Stimulated activated naive CD4-positive, alpha-beta T cell treated with Interleukin-2 at 50 U/mL for 16 hours (primary cell): ENCODE measurements at regions not wholly inside any gene's neighbourhood (a gene's known extent, or its start where the extent isn't known, plus 50 kb on each side); places are given as distances from the start of the nearest gene placed in this dataset.
A peak's percentile ranks its signal among the peaks of the same experiment; 100 is the strongest.

Experiments used
- DNase-seq: peaks from one replicate; lab custom pipeline; 2025; lab: John Stamatoyannopoulos, UW

DNA sequence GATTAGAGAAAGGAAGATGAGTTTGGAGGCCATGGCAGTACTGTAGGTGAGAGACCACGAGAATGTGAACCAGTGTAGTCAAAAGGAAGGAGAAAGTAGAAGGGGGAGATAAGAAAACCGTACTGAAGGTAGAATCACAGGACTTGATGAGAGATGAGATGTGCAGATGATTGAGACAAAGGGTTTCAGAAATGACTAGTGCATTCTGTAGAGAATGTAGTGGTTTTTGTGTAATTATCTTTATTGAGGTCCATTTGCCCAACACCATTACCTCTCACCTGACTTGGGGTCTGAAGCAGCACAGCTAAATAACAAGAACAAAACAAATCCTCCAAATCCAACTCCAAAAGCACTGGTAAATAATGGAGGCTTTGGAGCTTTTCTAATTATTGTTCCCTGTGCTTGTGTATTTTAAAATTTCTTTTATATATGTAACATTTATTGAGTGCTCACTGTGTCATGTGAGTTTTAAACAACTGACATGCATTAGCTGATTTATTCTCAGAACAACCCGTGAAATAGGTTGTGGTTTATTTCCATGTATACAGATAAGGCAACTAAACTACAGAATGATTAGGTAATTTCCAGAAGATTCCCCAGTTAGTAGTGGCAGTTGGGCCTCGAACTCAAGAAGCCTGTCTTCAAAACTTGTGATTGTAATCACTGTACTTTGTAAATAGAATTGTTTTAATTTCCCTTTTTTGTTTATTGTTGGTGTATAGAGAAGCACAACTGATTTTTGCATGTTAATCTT lies 390.0 kb downstream of the AEBP2 start:
- no peak for DNase-seq

DNA sequence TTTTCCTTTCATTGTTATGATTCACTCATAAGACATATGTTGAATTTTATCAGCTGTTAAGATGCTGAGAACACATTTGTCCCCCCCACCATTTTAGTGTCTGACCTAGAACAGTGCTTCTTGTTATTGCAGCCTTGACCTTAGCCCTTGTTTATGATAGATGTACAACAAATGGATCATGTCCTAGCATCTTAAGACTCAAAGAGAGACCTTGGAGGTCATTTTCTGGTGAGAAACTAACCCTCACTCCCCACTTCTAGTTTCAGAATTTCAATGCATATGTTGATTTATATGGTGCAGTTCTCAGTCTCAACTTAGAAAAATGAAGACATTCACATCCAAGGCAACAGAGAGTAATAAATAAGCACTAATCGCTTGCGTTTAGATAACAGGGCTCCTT lies 391.2 kb downstream of the AEBP2 start:
- no peak for DNase-seq

DNA sequence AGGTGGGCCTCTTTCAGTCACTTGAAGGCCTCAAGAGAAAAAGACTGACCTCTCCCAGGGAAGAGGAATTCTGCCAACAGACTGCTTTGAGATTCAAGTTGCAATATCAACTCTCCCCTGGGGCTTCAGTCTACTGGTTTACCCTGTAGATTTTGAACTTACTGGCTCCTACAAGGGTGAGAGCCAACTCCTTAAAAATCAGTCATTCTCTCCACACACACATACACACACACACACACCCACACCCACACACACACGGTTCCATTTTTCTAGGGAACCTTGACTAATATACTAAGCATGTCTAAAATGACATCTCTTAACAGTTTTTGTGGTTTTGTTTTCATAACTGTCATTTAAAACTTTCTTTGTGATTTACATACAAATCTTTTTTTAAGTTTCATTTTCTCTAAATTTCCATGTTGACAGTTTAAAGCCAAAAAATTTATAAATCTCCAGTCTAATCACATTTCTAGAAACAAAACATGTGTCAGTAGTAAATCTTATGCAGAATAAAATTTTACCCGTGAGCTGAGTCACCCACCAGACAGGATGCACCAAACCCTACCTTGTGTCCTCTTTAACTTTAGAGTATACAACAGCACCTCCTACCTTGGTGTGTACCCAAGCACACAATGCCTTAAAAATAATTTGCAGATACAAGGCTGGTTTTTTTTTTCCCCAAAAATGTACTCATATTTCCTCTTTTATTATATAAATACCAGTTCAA lies 394.6 kb downstream of the AEBP2 start:
- DNase-seq: peak; percentile 22

DNA sequence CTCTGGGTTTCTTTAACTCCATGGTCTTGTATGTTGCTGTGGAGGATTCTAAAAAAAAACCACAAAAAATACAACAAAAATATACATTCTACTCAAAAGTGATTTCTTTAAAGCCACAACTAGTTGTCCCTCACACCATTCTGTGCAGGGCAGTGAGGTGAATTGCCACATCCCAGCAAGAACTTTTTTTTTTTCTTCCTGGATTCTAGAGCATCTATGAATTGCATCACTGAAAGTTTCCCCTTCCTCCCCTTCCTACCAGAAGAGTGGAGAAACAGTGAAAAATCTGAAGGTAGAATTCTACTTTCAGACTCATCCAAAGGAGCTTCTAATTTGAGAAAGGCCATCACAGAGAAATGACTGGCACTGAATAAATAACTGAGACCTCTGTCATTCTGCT lies 395.3 kb downstream of the AEBP2 start:
- no peak for DNase-seq

DNA sequence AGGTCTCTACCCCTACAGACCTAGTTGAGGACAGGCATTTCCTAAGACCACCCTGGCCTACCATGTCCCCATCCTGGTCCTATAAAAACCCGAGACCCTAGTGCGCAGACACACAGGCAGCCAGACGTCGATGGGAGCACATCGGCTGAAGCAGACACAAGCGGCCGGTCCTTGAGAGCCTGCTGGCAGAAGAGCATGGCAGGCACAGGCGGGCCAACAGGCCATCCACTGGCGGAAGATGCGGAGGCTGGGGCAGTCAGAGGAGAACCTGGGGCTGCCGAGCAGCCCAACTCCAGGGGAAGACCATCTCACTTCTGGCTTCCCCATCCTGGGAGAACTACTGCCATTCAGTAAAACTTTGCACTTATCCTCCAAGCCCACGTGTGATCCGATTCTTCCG lies 396.8 kb downstream of the AEBP2 start:
- no peak for DNase-seq

DNA sequence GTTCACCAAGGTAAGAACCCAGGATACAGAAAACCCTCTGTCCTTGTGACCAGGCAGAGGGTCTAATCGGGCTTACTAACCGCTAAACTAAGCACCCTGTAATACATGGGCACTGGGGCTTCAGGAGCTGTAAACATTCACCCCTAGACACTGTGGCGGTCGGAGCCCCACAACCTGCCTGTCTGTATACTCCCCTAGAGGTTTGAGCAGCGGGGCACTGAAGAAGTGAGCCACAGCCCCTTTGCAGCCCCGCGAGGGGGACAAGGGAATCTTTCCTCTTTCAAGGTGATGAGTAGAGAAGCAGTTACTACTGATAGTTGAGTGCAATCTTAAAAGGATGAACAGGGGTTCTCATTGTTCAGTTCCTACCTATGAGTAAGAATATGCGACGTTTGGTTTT lies 397.2 kb downstream of the AEBP2 start:
- DNase-seq: no peak

DNA sequence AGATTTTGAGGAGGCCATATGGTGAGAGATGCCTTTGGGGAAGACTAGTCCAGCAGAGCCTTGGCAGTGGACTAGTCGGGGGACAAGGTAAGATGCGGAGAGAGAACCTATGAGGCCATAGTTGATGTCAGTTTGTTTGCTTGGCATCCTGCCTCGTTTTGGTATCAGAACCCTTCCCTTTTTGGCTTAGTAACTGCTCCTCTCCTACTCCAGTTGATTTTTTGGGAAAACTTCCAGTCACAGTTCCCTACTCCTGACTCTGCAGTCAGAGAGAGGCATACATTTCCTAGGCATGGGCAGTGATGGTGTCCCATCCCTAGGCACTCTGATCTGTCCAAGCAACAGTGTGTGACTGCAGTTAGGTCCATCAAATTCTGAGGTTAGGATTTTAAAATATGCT lies 398.3 kb downstream of the AEBP2 start:
- no peak for DNase-seq

DNA sequence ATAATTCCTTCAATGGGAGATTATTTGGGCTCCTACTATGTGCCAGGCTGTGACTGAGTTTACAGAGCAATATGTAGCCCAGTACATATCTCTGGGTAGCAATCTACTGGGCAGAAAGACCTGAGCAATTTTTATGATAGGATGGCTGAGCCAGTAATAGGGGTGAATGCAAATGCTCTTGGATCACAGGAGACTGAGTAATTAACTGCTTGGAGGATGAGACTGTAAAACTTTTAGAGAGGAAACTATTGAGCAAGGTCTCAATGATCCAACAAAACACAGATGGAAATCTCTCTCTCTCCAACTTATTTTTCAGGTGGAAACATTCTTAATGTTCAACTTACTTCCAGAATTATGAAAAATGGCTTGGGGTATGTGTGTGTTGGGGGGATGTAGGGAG lies 402.2 kb downstream of the AEBP2 start:
- no peak for DNase-seq

DNA sequence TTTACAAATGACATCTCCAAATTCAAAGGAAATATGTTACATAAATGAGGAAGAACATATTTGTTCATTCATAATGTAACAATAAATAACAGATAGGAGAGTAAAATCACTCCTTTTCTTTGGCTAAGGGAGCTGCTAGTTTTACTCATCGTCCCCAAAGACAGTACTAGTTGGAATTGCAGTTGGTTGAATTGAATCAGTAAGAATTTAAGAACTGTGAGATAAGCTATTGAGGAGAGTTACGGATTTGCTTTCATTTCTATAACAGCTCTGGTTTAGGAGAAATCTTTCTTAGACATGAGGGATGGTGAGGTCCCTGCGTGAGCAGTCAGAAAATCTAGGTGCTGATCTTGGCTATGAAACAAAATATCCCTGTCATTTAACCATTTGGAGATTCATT lies 402.8 kb downstream of the AEBP2 start:
- no peak for DNase-seq

DNA sequence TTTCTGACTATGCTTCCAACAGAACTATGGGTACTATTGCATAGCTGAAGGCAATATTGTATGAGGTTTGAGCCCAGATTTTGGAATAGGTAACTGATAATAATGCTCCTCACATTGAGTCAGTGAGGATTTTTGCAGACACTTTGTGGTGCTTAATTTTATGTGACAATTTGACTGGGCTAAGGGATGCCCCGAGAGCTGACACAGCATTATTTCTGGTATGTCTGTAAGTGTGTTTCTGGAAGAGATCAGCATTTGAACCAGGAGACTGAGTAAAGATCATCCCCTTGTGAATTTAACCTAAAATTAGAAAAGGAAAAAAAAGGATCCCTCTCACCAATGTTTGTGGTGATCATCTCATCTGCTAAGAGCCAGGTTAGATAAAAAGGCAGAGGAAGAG lies 404.9 kb downstream of the AEBP2 start:
- no peak for DNase-seq

DNA sequence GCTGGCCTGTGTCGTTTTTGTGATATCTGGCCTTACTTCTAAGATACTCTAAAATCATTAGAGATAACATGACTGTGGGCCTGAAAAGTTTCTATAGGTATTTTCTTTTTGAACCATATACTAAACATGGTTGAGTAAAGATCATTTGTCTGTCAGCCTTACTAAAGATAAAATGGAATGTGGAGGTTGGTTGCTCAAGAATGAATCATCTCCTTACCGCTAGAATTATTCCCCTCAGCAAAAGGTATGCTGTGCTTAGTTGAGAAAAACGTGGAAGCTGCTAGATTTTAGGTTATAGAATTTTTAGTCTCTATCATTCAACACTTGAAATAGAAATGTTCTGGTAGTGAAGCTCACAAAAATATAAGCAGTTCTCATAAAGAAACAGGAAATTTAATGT lies 407.3 kb downstream of the AEBP2 start:
- no peak for DNase-seq

DNA sequence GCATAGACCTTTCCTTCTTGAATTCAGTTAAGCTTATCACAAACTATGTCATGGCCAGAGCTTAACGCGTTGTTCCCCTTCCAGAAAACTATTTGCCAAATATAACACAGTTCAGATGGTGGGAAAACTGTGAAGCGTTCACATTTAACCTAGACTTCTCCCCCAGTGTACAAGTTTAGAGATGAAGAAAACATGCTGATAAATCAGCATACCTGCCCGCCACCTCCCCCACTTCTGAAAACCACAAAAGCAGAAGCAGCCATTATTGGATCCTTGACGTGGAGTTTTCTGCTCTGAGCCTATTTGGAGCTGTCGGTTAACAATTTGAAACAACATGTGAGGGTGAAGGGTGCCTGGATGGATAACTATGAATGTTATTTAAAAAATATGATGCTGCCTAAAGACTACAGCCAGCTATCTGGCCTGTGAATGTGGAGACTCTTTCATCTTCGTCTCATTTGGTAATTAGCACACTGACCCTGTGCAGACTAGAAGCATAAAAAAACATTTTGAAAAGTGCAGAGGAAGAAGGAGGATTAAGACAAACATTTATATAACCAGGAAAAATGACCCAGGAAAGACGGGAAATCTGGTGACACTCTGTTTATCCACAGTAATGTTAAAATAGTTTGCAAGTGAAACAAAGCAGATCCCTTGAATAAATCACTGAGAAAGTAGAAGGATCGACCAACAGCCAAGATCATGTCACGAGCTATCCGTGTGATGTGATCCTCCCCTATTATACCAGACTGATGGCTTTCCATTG lies 408.2 kb downstream of the AEBP2 start:
- DNase-seq: no peak

DNA sequence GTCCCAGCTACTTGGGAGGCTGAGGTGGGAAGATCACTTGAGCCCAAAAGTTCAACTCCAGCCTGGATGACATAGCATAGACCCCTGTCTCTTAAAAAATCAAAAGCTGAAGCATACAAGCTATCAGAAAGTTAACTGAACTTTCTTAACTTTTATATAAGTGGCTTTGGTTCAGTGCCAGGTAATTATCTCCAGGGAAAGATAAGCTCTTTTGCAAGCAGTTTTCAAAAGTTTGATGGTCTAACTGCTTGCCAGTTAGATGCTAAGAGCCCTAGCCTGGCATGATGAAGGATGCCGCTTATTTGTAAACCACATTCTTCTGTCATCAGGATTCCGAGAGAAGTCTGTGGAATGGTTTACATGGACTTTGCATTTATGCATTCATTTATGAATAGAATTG lies 409.1 kb downstream of the AEBP2 start:
- DNase-seq: no peak

DNA sequence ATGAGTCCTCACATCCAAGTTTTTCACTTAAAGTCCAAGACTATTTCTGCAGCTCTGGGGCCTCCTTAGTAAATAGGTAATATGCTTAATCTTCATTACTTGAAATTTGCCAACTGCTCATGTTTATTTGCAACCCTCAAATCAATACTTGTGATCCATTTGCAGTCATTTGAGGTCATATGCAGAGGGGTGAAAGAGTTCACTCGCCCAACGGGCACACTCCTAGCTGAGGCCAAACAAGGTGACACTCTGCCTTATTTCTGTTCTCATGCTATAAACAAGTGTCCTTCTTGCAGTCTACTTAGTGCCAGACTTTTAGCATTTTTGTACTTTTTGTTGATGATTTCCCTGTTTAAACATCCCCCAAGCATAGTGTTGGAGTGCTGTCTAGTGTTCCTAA lies 409.9 kb downstream of the AEBP2 start:
- no peak for DNase-seq

DNA sequence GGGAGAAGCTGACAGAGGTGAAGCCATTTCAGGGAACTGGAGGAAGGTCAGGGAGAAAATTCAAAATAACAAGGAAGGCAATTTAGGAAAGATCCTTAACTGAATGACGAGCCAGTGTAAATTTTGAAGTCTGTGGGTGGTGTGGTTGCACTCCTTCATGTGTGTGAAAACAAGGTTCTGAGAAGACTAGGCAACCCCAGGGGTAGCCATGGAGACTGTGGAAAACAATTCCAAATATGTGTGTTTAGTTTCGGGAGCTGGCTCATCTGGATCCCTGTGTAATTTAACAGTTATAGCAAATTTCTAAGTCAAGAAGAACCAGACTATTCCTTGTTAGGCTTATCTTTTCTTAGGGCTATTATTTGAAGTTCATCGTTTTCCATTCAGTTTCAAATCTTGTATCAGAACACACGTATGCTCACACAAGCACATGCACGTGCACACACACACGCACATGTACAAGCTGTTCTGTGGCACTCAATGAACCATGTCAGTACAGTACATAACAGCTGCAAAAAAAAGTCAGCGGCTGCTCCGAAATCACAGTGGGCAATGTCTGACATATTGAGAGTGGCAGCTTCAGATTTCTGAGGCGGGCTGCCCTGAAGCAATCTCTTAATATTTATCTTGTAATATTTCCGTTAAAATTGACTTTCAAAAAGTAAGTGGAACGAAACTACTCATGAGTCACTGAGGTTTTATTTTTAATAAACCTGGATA lies 411.2 kb downstream of the AEBP2 start:
- DNase-seq: no peak

DNA sequence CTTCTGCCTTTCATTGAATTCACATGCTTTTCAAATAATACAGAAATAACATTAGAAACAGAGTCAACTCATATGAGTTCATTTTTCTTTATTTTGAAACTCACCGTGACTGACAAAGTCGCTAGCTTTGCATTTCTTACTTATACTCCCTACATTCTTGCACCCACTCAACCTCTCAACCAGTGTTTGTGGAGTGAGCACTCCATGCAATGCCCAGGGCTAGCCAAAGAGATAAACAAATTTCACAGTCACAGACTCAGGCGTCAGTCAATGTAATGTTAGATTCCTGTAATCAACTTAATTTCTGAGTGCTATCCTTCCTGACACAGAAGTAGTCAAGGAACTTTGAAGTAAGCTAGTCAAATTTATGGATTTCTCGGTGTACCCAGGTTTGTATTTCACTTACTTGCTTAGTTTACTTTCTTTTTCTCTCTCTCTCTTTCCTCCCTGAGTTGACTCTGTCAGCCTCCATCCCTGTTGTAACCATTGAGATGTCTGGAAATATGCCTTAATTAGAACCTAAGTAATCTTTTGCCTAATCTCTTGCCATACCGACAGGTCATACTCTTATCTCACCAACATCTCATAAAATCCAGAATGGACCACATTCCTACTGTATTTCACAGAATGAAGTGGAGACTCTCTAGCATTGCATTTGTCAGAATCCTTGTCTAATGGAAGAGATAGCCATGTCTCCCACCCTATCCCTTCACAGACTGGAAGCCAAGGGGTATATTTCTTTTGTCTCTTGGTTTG lies 413.0 kb downstream of the AEBP2 start:
- DNase-seq: no peak

DNA sequence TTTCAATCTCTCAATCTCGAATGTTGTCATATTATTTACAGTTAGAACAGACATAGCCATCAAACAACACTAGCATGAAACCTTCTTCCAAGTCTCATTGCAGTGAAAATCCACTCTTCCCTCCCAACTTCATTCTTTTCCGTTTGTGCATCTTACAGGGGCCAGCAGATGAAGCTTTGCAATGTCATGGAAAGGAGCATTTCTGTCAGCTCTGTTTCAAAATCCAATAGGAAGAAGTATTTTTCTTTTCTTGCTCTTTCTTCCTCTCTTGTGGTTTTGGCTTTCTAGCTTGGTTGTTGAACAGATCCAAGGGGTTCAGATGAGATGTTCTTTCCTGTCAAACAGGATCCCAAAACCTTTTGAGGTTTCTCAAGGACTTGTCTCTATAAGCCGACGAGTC lies 416.6 kb downstream of the AEBP2 start:
- no peak for DNase-seq

DNA sequence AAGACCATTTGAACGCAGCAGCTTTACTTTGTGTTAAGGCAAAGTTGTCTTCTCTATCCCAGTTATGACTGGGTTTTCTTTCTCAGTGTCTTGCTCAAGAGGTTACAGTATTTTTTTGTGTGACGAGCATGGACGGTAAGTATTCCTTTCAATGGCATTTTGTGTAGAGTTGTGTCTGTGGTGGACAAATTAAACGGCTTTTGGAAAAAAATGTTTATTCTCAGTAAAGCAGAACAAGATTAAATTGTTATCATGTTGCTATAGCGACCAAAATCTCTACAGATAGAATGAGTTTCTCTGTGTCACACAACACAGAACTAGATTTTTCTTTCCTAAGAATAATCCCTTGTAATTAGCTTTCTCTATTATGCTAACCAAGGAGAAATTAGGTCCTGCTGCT lies 417.1 kb downstream of the AEBP2 start:
- no peak for DNase-seq

DNA sequence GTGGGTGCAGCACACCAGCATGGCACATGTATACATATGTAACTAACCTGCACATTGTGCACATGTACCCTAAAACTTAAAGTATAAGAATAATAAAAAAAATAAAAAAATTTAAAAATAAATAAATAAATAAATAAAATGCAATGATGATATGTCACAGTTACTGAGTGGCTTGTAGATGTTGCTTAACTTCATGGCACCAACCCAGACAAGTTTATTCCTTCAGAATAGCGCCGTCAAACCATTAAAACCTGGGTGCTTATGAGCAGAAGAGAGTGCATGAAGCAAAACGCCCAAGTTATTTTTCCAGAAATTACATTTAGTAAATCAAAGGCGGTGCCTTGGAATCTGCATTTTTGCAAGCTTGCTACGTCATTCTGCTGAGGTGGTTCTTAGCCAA lies 417.9 kb downstream of the AEBP2 start:
- no peak for DNase-seq

DNA sequence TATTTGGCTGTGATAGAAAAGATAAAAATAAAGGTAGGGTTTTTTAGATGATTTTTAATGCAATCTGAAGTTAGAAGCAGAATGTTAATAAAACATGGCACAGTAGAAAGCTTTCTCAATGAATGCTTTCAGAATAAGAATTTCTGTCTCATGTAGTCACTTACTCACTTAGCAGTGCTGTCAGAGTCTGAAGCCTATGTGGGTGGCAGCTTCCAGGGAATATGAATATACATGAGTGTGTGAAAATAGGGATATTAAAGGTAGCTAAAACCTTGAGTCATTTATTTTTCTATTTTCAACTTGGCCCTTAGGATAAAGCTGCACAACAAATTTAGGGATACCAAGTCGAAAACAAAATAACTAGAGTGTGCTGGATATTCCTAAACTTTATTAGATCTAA lies 427.9 kb downstream of the AEBP2 start:
- DNase-seq: no peak

DNA sequence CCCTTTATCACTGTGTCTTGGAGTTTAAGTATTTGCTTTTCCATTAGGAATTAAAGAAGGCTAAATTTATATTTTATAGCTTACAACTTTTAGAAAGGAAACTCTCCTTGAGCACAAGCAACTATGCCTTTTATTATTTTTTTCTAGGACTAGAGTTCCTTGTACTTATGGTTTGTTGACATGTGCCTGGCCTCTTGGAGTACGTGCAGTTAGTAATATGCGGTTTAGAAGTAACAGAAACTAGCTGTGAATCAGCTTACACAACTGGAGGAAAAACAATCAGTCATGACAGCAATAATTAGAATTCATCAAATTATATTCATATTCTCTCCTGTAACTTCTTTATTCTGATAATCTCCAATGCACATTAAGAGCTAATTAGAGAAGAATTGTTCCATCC lies 428.7 kb downstream of the AEBP2 start:
- no peak for DNase-seq

DNA sequence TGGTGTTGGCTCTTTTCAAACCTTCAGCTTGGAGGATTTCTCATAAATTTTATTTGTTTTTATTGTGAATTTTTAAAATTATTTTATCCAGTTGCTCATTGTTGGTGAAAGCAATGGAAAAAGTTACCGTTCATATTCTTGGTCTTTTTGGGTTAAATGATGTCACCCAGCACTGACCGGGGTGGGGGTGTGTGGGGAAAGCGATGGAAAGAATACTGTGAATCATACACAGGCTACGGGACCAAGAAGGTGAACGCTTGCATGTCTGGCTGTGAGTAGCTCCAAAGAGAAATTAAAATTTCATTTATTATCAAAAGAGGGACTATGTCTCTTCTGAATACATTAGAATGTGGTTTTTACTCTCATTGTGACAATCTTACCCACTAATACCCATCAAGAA lies 430.1 kb downstream of the AEBP2 start:
- DNase-seq: no peak
